Astrocyte (in vitro differentiated cells and primary cell): ENCODE measurements at regions not wholly inside any gene's neighbourhood (a gene's known extent, or its start where the extent isn't known, plus 50 kb on each side); places are given as distances from the start of the nearest gene placed in this dataset.

Experiments
- DNase-seq: peaks from one replicate; pipeline ENCODE4 v3.0.0-alpha.2; 2010; ENCODE audit warnings: low read depth
- FAIRE-seq: peaks from 2 replicates; lab custom pipeline; 2011; peaks lifted over from hg19 to GRCh38; lab: Jason Lieb, UNC
- H2AFZ ChIP-seq: 2 replicates; pipeline ENCODE4 v1.6.0; 2012; ENCODE audit warnings: low read depth, low read length, inconsistent platforms
- H3K27ac ChIP-seq: 2 replicates; pipeline ENCODE4 v1.5.1; 2011; ENCODE audit warnings: low read depth, low read length, inconsistent platforms
- H3K27me3 ChIP-seq: 2 replicates; pipeline ENCODE4 v1.6.0; 2011; ENCODE audit warnings: low read length, inconsistent platforms; ENCODE audit not compliant: insufficient read depth
- H3K36me3 ChIP-seq: 2 replicates; pipeline ENCODE4 v1.5.1; 2011; ENCODE audit warnings: low read length, inconsistent platforms; ENCODE audit not compliant: insufficient read depth
- H3K4me1 ChIP-seq: 2 replicates; pipeline ENCODE4 v1.5.1; 2011; ENCODE audit warnings: low read length, inconsistent platforms; ENCODE audit not compliant: insufficient read depth
- H3K4me2 ChIP-seq: 2 replicates; pipeline ENCODE4 v1.6.0; 2012; ENCODE audit warnings: low read length, inconsistent platforms
- H3K4me3 ChIP-seq: 2 replicates; pipeline ENCODE4 v1.5.1; 2011; ENCODE audit warnings: low read depth, mild to moderate bottlenecking, low read length, inconsistent platforms; ENCODE audit not compliant: insufficient read depth
- H3K79me2 ChIP-seq: 2 replicates; pipeline ENCODE4 v1.6.0; 2012; ENCODE audit warnings: mild to moderate bottlenecking, low read length, inconsistent platforms; ENCODE audit not compliant: insufficient read depth
- H3K9ac ChIP-seq: 2 replicates; pipeline ENCODE4 v1.6.0; 2012; ENCODE audit warnings: mild to moderate bottlenecking, low read length, inconsistent platforms
- H3K9me3 ChIP-seq: 2 replicates; pipeline ENCODE4 v1.5.1; 2012; ENCODE audit warnings: low read depth, mild to moderate bottlenecking, low read length, inconsistent platforms; ENCODE audit not compliant: insufficient read depth
- H4K20me1 ChIP-seq: 2 replicates; pipeline ENCODE4 v1.6.0; 2012; ENCODE audit warnings: low read length, inconsistent platforms; ENCODE audit not compliant: insufficient read depth
- H3K27ac Mint-ChIP-seq: one replicate; pipeline ENCODE4 v1.8.0; 2021; ENCODE audit warnings: mild to moderate bottlenecking, mixed read lengths; ENCODE audit not compliant: unreplicated experiment
- H3K27me3 Mint-ChIP-seq: one replicate; pipeline ENCODE4 v1.8.0; 2021; ENCODE audit warnings: low read depth, mixed read lengths; ENCODE audit not compliant: unreplicated experiment
- H3K36me3 Mint-ChIP-seq: one replicate; pipeline ENCODE4 v1.8.0; 2021; ENCODE audit warnings: low read depth, mixed read lengths; ENCODE audit not compliant: unreplicated experiment
- H3K4me1 Mint-ChIP-seq: one replicate; pipeline ENCODE4 v1.8.0; 2021; ENCODE audit warnings: low read depth, mixed read lengths; ENCODE audit not compliant: unreplicated experiment
- H3K4me3 Mint-ChIP-seq: one replicate; pipeline ENCODE4 v1.8.0; 2021; ENCODE audit warnings: mild to moderate bottlenecking, moderate library complexity, mixed read lengths; ENCODE audit not compliant: unreplicated experiment
- H3K9me3 Mint-ChIP-seq: one replicate; pipeline ENCODE4 v1.8.0; 2021; ENCODE audit warnings: mild to moderate bottlenecking, mixed read lengths; ENCODE audit not compliant: unreplicated experiment
- EZH2 ChIP-seq: IDR thresholded peaks from 2 replicates; pipeline ENCODE4 v1.6.1; 2012; ENCODE audit warnings: mild to moderate bottlenecking, low read length, inconsistent platforms; ENCODE audit not compliant: insufficient read depth
- TF ChIP-seq, protein P1 (sequence below): IDR thresholded peaks from 2 replicates; pipeline ENCODE4 v1.5.1; 2011; ENCODE audit warnings: low read depth, mild to moderate bottlenecking, inconsistent platforms, low read length, moderate library complexity; ENCODE audit not compliant: insufficient read depth

DNA sequence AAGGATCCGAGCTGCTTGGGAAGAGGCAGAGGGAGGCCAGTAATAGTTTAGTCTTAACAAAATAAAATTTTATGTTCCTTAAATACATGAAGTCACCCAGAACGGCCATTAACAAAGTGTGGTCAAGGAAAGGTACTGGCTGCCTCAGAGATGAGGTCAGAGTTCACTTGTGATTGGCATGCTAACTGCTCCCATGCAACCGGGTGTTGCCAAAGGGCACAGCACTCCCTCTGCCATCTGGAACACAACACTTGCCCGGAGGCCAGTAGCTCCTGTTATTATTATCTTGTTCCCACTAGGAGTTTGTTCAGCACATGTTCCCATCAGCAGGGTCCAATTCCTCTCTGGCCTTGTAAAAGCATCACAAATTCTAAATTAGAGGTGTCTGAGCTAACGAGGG lies 207.0 kb downstream of the CYP26B1 start:
- TF ChIP-seq, protein P1, sequence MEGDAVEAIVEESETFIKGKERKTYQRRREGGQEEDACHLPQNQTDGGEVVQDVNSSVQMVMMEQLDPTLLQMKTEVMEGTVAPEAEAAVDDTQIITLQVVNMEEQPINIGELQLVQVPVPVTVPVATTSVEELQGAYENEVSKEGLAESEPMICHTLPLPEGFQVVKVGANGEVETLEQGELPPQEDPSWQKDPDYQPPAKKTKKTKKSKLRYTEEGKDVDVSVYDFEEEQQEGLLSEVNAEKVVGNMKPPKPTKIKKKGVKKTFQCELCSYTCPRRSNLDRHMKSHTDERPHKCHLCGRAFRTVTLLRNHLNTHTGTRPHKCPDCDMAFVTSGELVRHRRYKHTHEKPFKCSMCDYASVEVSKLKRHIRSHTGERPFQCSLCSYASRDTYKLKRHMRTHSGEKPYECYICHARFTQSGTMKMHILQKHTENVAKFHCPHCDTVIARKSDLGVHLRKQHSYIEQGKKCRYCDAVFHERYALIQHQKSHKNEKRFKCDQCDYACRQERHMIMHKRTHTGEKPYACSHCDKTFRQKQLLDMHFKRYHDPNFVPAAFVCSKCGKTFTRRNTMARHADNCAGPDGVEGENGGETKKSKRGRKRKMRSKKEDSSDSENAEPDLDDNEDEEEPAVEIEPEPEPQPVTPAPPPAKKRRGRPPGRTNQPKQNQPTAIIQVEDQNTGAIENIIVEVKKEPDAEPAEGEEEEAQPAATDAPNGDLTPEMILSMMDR, result no peak
- TF ChIP-seq EZH2, result no peak
- Mint-ChIP-seq H3K27me3 (peaks cover 81% of the 10 kb centered on the region), H3K9me3 (peaks cover 3% of the 10 kb centered on the region), H3K27ac (no peak overlapping the region), H3K4me3 (no peak overlapping the region), H3K4me1 (no peaks in the 10 kb centered on the region), H3K36me3 (no peaks in the 10 kb centered on the region)
- Histone ChIP-seq H4K20me1 (no peaks in the 10 kb centered on the region), H3K9ac (no peak overlapping the region), H3K27me3 (peaks cover 2% of the 10 kb centered on the region), H3K36me3 (no peaks in the 10 kb centered on the region), H2AFZ (no peak overlapping the region), H3K4me3 (no peak overlapping the region), H3K4me2 (no peak overlapping the region), H3K27ac (no peak overlapping the region), H3K9me3 (no peaks in the 10 kb centered on the region), H3K79me2 (no peaks in the 10 kb centered on the region), H3K4me1 (no peaks in the 10 kb centered on the region)
- FAIRE-seq (no peak), DNase-seq (no peak)

DNA sequence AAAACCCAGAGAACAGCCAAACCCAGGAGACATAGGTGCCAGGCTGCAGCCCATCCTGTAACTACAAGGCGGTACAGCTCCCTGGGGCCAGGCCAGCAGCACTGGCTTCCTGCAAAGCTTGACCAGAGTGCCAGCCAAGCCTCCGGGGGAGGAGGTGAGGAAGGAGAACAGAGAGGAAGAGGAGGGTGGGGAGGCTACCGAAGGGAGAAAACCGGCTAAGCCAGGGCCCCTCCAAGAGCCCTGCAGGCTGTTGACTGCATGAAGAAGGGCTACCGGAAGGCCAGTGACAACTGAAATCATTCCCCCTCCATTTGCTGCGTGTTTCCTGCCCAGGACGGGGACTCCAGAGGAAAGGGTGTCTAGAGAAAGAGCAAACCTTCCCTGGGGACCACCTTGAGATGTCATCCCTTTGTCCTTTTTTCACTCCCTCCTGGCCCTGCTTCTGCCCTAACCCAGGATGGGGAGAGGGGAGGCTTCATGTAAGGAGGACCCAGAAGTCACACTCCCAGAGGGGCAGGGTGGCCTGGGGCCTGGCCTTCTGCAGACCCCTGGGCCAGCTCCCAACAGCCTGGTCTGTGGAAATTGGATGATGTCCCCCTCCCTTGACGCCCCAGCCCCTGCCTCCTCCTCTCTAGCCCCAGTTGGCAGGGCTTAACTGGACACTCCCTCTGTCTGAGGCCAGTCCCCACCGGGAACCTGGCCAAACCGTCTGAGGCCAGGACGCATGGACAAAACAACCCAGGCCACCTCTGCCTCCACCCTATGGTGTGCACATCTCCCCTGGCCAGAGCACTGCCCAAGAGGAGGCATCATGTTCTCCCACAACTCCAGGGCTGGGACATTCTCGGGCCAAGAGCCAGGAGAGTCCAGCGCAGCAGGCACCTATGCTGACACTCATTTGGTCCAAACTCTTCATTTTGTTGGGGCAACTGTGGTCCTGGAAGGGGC lies 207.8 kb downstream of the CYP26B1 start:
- no peaks in the 10 kb centered on the region for H3K36me3 Mint-ChIP-seq

More for the DNA sequence above, 207.8 kb downstream of the CYP26B1 start:
- Histone ChIP-seq H3K4me2 (no peak overlapping the region), H3K9me3 (no peaks in the 10 kb centered on the region), H3K4me1 (peaks cover 4% of the 10 kb centered on the region), H3K79me2 (no peaks in the 10 kb centered on the region), H4K20me1 (no peaks in the 10 kb centered on the region), H3K4me3 (no peak overlapping the region), H3K27me3 (peaks cover 2% of the 10 kb centered on the region), H3K36me3 (no peaks in the 10 kb centered on the region), H3K9ac (no peak overlapping the region), H3K27ac (no peak overlapping the region), H2AFZ (no peak overlapping the region)
- TF ChIP-seq, protein P1, result no peak
- TF ChIP-seq EZH2, result no peak
- no peak for DNase-seq
- Mint-ChIP-seq H3K4me1 (no peaks in the 10 kb centered on the region), H3K9me3 (peaks cover 3% of the 10 kb centered on the region), H3K27ac (no peak overlapping the region), H3K4me3 (no peak overlapping the region), H3K27me3 (peaks cover 80% of the 10 kb centered on the region)
- FAIRE-seq, result no peak
